Natural killer cell (primary cell): ENCODE measurements at regions not wholly inside any gene's neighbourhood (a gene's known extent, or its start where the extent isn't known, plus 50 kb on each side); places are given as distances from the start of the nearest gene placed in this dataset.

Experiments
- ATAC-seq, 3 donors: fragments of 150-1000 bp in 2 of 3; fragments of 200-7000 bp in 1 of 3; cut with Tn5 transposase; 1 replicate in 1 of 3; 2 replicates in 2 of 3; pipeline ENCODE4 v1.10.0; 2021; ENCODE audit warnings: mild to moderate bottlenecking in 2 of 3, moderate library complexity in 2 of 3
- DNase-seq, 2 donors: peaks; one replicate each; pipeline versions ENCODE4 v3.0.0 to v3.0.0-alpha.2; 2013 to 2021; ENCODE audit warnings: mixed read lengths in 1 of 2
- H3K27ac ChIP-seq: one replicate; pipeline ENCODE4 v1.5.1; 2013; ENCODE audit warnings: mild to moderate bottlenecking, low read length
- H3K27me3 ChIP-seq: one replicate; pipeline ENCODE4 v1.6.1; 2013; ENCODE audit warnings: low read length; ENCODE audit not compliant: control insufficient read depth, insufficient read depth
- H3K36me3 ChIP-seq: one replicate; pipeline ENCODE4 v1.6.1; 2013; ENCODE audit warnings: low read length; ENCODE audit not compliant: control insufficient read depth, insufficient read depth
- H3K4me1 ChIP-seq: one replicate; pipeline ENCODE4 v1.6.1; 2013; ENCODE audit warnings: low read length; ENCODE audit not compliant: control insufficient read depth, insufficient read depth
- H3K4me3 ChIP-seq: one replicate; pipeline ENCODE4 v1.5.1; 2013; ENCODE audit warnings: low read length
- H3K9me3 ChIP-seq: one replicate; pipeline ENCODE4 v1.6.1; 2013; ENCODE audit warnings: low read length; ENCODE audit not compliant: control insufficient read depth, insufficient read depth
- H3K27ac Mint-ChIP-seq, 2 donors: one replicate each; pipeline ENCODE4 v1.8.0; 2022; ENCODE audit warnings: mild to moderate bottlenecking in 2 of 2, mixed read lengths in 2 of 2, moderate library complexity in 1 of 2
- H3K27me3 Mint-ChIP-seq, 2 donors: one replicate each; pipeline ENCODE4 v1.8.0; 2022; ENCODE audit warnings: low read depth in 2 of 2, mixed read lengths in 2 of 2
- H3K36me3 Mint-ChIP-seq: one replicate; pipeline ENCODE4 v1.8.0; 2022; ENCODE audit warnings: mixed read lengths
- H3K4me1 Mint-ChIP-seq, 2 donors: one replicate each; pipeline ENCODE4 v1.8.0; 2022; ENCODE audit warnings: mixed read lengths in 2 of 2
- H3K4me3 Mint-ChIP-seq: one replicate; pipeline ENCODE4 v1.8.0; 2022; ENCODE audit warnings: mild to moderate bottlenecking, moderate library complexity, mixed read lengths
- H3K9me3 Mint-ChIP-seq, 2 donors: one replicate each; pipeline ENCODE4 v1.8.0; 2022; ENCODE audit warnings: mixed read lengths in 2 of 2
- WGBS: methylation state at CpG from one replicate; pipeline ENCODE4 v1.1.7; 2013; ENCODE audit warnings: missing lambda C conversion rate; ENCODE audit not compliant: insufficient coverage; 5-methylcytosine and 5-hydroxymethylcytosine counted together
- intact Hi-C: fragments of 100-400 bp; cut with micrococcal nuclease; formaldehyde crosslinking; loops from one replicate; pipeline ENCODE4 v1.14.2; 2022
- TF ChIP-seq, protein P1 (sequence below): fragments of 200-600 bp; IDR thresholded peaks from one replicate; pipeline ENCODE4 v1.8.0; 2022; ENCODE audit warnings: antibody characterized with exemption

DNA sequence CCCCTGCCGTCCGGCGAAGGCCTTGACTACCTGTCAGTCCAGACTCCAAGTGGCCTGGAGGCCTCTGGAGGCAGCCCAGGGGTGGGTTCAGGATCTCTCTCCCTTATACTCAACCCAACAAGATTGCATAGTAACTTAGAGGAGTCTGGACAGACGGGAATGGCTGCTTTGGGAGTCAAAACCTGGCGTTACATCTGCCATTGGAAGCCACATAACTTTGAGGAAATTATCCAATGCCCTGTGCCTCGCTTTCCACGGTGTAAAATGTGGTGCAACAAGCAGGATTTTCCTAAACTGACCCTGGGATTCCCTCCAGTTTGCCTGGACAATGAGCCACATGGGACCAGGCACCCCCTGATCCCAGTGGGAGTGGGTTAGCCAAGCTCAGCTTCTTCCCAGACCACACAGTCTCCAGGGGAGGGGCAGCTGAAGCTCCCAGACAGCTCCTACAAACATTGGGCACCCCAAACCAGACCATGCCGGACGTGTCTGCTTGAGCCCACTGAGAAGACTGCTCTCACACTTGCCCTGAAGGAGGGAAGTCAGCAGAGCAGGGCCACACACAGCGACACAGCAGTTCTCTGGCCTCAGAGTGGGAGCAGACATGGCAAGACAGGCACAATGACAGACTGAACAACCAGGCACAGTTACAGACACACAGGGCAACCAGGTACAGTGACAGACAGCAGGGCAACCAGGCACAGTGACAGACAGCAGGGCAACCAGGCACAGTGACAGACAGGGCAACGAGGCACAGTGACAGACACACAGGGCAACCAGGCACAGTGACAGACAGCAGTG is 65.6 kb upstream of the RAB6C start:
- TF ChIP-seq, protein P1, sequence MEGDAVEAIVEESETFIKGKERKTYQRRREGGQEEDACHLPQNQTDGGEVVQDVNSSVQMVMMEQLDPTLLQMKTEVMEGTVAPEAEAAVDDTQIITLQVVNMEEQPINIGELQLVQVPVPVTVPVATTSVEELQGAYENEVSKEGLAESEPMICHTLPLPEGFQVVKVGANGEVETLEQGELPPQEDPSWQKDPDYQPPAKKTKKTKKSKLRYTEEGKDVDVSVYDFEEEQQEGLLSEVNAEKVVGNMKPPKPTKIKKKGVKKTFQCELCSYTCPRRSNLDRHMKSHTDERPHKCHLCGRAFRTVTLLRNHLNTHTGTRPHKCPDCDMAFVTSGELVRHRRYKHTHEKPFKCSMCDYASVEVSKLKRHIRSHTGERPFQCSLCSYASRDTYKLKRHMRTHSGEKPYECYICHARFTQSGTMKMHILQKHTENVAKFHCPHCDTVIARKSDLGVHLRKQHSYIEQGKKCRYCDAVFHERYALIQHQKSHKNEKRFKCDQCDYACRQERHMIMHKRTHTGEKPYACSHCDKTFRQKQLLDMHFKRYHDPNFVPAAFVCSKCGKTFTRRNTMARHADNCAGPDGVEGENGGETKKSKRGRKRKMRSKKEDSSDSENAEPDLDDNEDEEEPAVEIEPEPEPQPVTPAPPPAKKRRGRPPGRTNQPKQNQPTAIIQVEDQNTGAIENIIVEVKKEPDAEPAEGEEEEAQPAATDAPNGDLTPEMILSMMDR: no peak
- peaks cover 4 to 11% of the 10 kb centered on the region in 2 donors for H3K9me3 Mint-ChIP-seq
- no peaks in the 10 kb centered on the region for H3K4me1 Mint-ChIP-seq
- no peak for ATAC-seq
- H3K27me3 Mint-ChIP-seq: peaks cover 8 to 10% of the 10 kb centered on the region in 2 donors
- intact Hi-C loops: no loop called here
- H3K9me3 ChIP-seq: peaks cover 10% of the 10 kb centered on the region
- no peak overlapping the region for H3K27ac ChIP-seq
- H3K36me3 Mint-ChIP-seq: peaks cover 18% of the 10 kb centered on the region
- H3K4me3 Mint-ChIP-seq: no peak overlapping the region
- no peaks in the 10 kb centered on the region for H3K36me3 ChIP-seq
- no peaks in the 10 kb centered on the region for H3K4me1 ChIP-seq
- H3K27me3 ChIP-seq: no peaks in the 10 kb centered on the region
- WGBS: 82% methylated on average over 11 of the region's 11 CpGs
- no peak overlapping the region for H3K4me3 ChIP-seq
- DNase-seq: no peak
- H3K27ac Mint-ChIP-seq: no peak overlapping the region

DNA sequence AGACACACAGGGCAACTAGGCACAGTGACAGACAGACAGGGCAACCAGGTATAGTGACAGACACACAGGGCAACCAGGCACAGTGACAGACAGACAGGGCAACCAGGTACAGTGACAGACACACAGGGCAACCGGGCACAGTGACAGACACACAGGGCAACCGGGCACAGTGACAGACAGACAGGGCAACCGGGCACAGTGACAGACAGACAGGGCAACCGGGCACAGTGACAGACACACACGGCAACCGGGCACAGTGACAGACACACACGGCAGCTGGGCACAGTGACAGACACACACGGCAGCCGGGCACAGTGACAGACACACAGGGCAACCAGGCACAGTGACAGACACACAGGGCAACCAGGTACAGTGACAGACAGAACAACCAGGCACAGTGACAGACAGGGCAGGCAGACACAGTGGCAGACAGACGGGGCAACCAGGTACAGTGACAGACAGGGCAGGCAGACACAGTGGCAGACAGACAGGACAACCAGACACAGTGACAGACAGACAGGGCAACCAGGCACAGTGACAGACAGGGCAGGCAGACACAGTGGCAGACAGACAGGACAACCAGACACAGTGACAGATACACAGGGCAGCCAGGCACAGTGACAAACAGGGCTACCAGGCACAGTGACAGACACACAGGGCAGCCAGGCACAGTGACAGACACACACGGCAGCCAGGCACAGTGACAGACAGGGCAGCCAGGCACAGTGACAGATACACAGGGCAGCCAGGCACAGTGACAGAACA is 64.7 kb upstream of the RAB6C start:
- intact Hi-C loops: no loop called here
- Histone ChIP-seq H3K4me1 (no peaks in the 10 kb centered on the region), H3K27ac (no peak overlapping the region), H3K4me3 (no peak overlapping the region), H3K27me3 (no peaks in the 10 kb centered on the region), H3K36me3 (no peaks in the 10 kb centered on the region), H3K9me3 (peaks cover 12% of the 10 kb centered on the region)
- Mint-ChIP-seq H3K27ac (no peak overlapping the region), H3K27me3 (peaks cover 8 to 14% of the 10 kb centered on the region in 2 donors), H3K36me3 (peaks cover 26% of the 10 kb centered on the region), H3K4me3 (no peak overlapping the region), H3K9me3 (peaks cover 4 to 17% of the 10 kb centered on the region in 2 donors), H3K4me1 (no peaks in the 10 kb centered on the region)
- ATAC-seq (no peak), DNase-seq (no peak)
- 89% methylated on average over 11 of the region's 11 CpGs for WGBS
- TF ChIP-seq, protein P1: no peak

DNA sequence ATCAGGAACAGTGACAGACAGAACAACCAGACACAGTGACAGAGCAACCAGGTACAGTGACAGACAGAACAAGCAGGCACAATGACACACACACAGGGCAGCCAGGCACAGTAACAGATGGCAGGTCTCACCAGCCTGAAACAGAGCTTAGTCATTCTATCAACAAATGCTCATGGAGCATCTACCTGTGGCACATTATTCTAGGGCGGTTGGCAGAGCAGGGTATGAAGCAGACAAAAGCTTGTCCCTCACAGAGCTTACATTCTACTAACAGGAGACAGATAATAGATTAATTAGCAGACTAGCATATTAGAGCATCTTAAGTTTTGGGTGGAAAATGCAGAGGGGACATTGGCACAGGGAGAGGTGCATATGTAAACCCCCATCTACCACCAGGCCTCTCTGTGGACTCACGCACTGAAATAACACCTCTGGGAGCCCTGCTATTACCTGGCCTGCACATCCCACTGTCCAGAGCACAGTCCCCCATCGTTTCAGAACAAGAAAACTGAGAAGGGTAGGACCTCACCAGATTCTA is 64.1 kb upstream of the RAB6C start:
- H3K36me3 ChIP-seq: no peaks in the 10 kb centered on the region
- Mint-ChIP-seq H3K36me3 (peaks cover 28% of the 10 kb centered on the region), H3K27me3 (peaks cover 8 to 14% of the 10 kb centered on the region in 2 donors), H3K4me3 (no peak overlapping the region), H3K27ac (no peak overlapping the region), H3K4me1 (no peaks in the 10 kb centered on the region), H3K9me3 (peaks cover 4 to 17% of the 10 kb centered on the region in 2 donors)
- TF ChIP-seq, protein P1: no peak
- no peak overlapping the region for H3K4me3 ChIP-seq
- no peak for DNase-seq
- no peak overlapping the region for H3K27ac ChIP-seq
- ATAC-seq: no peak
- intact Hi-C loops: no loop called here
- WGBS: 77% methylated on average over 2 of the region's 3 CpGs
- H3K9me3 ChIP-seq: peaks cover 12% of the 10 kb centered on the region
- H3K4me1 ChIP-seq: no peaks in the 10 kb centered on the region
- H3K27me3 ChIP-seq: no peaks in the 10 kb centered on the region
